ENCODE measurements at regions not wholly inside any gene's neighbourhood (a gene's known extent, or its start where the extent isn't known, plus 50 kb on each side); places are given as distances from the start of the nearest gene placed in this dataset.

GRCh38 chr16:8113843-8114242 lies 476.5 kb downstream of the TMEM114 start:
- H3K36me3 ChIP-seq (ENCODE audit: control insufficient read depth in 2 of 2, extremely low read depth in 1 of 2, insufficient read depth in 2 of 2, low read length in 2 of 2), result no peaks in the 10 kb centered on the region
- TF ChIP-seq EZH2 (IDR thresholded peaks at IDR 0.05; ENCODE audit: low read length), result no peak
- H2AFZ ChIP-seq (ENCODE audit: control insufficient read depth, low read length), result no peak overlapping the region
- no peak overlapping the region for H3K9ac ChIP-seq (ENCODE audit: control insufficient read depth, extremely low read depth, insufficient read depth, low read length)
- no peak overlapping the region for H3K27ac ChIP-seq (ENCODE audit: control insufficient read depth, insufficient read depth, low read length)
- DNase-seq (ENCODE audit: low read depth, low spot score), result no peak
- H3K27me3 ChIP-seq (ENCODE audit: control insufficient read depth, extremely low read depth, insufficient read depth, low read length), result no peaks in the 10 kb centered on the region
- H3K4me3 ChIP-seq (ENCODE audit: control insufficient read depth in 2 of 3, extremely low read depth in 1 of 3, insufficient read depth in 2 of 3, low read depth in 1 of 3, low read length in 3 of 3), result no peak overlapping the region
- H3K9me3 ChIP-seq (ENCODE audit: control insufficient read depth, low read depth, low read length), result no peaks in the 10 kb centered on the region
- dilution Hi-C loops (cut with MboI; ENCODE audit: extremely low pct_ligation_motif_present, low sequenced_read_pairs), result no loop called here
- no peak overlapping the region for H3K4me2 ChIP-seq (ENCODE audit: control insufficient read depth, extremely low read depth, insufficient read depth, low read depth, low read length)
- no peak for FAIRE-seq
- no peaks in the 10 kb centered on the region for H3K9me1 ChIP-seq (ENCODE audit: control insufficient read depth, extremely low read depth, insufficient read depth, low read length)
- no peaks in the 10 kb centered on the region for H3K79me2 ChIP-seq (ENCODE audit: control insufficient read depth, insufficient read depth, low read length)
- no peaks in the 10 kb centered on the region for H3K4me1 ChIP-seq (ENCODE audit: control insufficient read depth, extremely low read depth, insufficient read depth, low read length)
- no peaks in the 10 kb centered on the region for H4K20me1 ChIP-seq (ENCODE audit: control insufficient read depth, extremely low read depth, insufficient read depth, low read length)

DNA sequence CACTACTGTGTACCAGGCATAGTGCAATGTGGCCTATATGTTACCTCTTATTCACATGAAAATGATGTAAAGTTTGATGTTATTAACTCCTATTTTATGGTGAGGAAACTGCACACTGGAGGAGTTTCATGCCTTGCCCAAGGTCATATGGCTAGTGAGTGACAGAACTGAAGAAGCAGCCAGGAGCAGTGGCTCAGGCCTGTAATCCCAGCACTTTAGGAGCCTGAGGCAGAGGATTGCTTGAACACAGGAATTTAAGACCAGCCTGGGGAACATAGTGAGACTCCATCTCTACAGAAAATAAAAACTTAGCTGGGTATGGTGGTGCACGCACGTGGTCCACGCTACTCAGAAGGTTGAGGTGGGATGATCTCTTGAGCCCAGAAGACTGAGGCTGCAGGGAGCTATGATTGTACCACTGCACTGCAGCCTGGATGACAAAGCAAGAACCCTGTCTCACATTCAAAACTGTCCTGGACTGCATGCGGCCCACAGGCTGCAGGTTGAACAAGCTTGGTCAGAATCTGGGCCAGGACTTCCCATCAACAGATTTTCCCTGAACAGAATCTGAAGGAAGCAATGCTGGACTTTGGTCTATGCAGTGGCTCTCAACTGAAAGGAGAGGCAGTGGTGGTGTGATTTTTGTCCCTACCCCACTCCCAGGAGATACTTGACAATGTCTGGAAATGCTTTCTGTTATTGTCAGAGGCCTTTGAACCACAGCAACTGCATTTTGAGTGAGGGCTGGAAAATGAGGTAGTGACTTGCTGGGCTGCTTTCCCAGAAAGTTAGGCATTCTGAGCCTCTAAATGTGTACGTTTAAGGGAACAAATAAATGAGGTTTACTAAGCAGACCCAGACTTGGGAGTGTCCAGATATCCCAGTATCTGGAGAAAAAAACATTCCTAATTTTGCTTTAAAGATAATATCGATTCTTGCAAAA lies 479.5 kb downstream of the TMEM114 start:
- DNase-seq (ENCODE audit: low read depth, low spot score), result no peak
- Histone ChIP-seq H3K27ac (ENCODE audit: control insufficient read depth, insufficient read depth, low read length) (no peak overlapping the region), H3K27me3 (ENCODE audit: control insufficient read depth, extremely low read depth, insufficient read depth, low read length) (no peaks in the 10 kb centered on the region), H3K79me2 (ENCODE audit: control insufficient read depth, insufficient read depth, low read length) (no peaks in the 10 kb centered on the region), H3K4me3 (ENCODE audit: control insufficient read depth in 2 of 3, extremely low read depth in 1 of 3, insufficient read depth in 2 of 3, low read depth in 1 of 3, low read length in 3 of 3) (no peak overlapping the region), H3K4me1 (ENCODE audit: control insufficient read depth, extremely low read depth, insufficient read depth, low read length) (no peaks in the 10 kb centered on the region), H3K9me3 (ENCODE audit: control insufficient read depth, low read depth, low read length) (peaks cover 2% of the 10 kb centered on the region), H3K9me1 (ENCODE audit: control insufficient read depth, extremely low read depth, insufficient read depth, low read length) (no peaks in the 10 kb centered on the region), H3K9ac (ENCODE audit: control insufficient read depth, extremely low read depth, insufficient read depth, low read length) (no peak overlapping the region), H2AFZ (ENCODE audit: control insufficient read depth, low read length) (no peak overlapping the region), H3K4me2 (ENCODE audit: control insufficient read depth, extremely low read depth, insufficient read depth, low read depth, low read length) (no peak overlapping the region), H4K20me1 (ENCODE audit: control insufficient read depth, extremely low read depth, insufficient read depth, low read length) (no peaks in the 10 kb centered on the region), H3K36me3 (ENCODE audit: control insufficient read depth in 2 of 2, extremely low read depth in 1 of 2, insufficient read depth in 2 of 2, low read length in 2 of 2) (no peaks in the 10 kb centered on the region)
- no peak for FAIRE-seq
- dilution Hi-C loops (cut with MboI; ENCODE audit: extremely low pct_ligation_motif_present, low sequenced_read_pairs), result no loop called here
- TF ChIP-seq, protein P1, sequence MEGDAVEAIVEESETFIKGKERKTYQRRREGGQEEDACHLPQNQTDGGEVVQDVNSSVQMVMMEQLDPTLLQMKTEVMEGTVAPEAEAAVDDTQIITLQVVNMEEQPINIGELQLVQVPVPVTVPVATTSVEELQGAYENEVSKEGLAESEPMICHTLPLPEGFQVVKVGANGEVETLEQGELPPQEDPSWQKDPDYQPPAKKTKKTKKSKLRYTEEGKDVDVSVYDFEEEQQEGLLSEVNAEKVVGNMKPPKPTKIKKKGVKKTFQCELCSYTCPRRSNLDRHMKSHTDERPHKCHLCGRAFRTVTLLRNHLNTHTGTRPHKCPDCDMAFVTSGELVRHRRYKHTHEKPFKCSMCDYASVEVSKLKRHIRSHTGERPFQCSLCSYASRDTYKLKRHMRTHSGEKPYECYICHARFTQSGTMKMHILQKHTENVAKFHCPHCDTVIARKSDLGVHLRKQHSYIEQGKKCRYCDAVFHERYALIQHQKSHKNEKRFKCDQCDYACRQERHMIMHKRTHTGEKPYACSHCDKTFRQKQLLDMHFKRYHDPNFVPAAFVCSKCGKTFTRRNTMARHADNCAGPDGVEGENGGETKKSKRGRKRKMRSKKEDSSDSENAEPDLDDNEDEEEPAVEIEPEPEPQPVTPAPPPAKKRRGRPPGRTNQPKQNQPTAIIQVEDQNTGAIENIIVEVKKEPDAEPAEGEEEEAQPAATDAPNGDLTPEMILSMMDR (optimal IDR thresholded peaks at IDR 0.05 in 1 of 3, IDR thresholded peaks at IDR 0.05 in 1 of 3, conservative IDR thresholded peaks at IDR 0.05 in 1 of 3; ENCODE audit: extremely low read depth in 1 of 3, insufficient read depth in 2 of 3, low read length in 3 of 3), result no peak
- no peak for TF ChIP-seq EZH2 (IDR thresholded peaks at IDR 0.05; ENCODE audit: low read length)
